ENCODE measurements at regions not wholly inside any gene's neighbourhood (a gene's known extent, or its start where the extent isn't known, plus 50 kb on each side); places are given as distances from the start of the nearest gene placed in this dataset.

DNA sequence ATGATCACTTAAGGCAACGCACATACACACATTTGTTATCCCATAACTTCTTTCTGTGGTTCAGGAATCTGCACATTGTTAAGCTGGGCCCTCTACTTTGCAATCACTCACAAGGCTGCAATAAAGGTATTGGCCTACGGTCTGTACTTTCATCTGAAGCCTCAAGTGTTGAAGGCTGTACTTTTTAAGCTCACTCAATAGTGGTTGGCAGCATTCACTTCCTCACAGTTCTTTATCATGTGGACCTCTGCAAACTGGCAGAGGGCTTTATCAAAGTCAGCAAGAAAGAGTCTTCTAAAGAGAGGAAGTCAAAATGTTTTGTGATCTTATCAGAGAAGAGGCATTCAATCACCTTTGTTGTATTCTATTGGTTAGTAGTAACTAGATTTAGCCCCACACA, 301.4 kb upstream of the EPHA5 start:
- Histone ChIP-seq H3K9ac (ENCODE audit: control insufficient read depth, extremely low read depth, insufficient read depth, low read length) (no peak overlapping the region), H3K9me1 (ENCODE audit: control insufficient read depth, extremely low read depth, insufficient read depth, low read length) (no peaks in the 10 kb centered on the region), H3K36me3 (ENCODE audit: control insufficient read depth in 2 of 2, extremely low read depth in 1 of 2, insufficient read depth in 2 of 2, low read length in 2 of 2) (no peaks in the 10 kb centered on the region), H3K4me3 (ENCODE audit: control insufficient read depth in 2 of 3, extremely low read depth in 1 of 3, insufficient read depth in 2 of 3, low read depth in 1 of 3, low read length in 3 of 3) (no peak overlapping the region), H3K27me3 (ENCODE audit: control insufficient read depth, extremely low read depth, insufficient read depth, low read length) (no peaks in the 10 kb centered on the region), H3K4me1 (ENCODE audit: control insufficient read depth, extremely low read depth, insufficient read depth, low read length) (no peaks in the 10 kb centered on the region), H2AFZ (ENCODE audit: control insufficient read depth, low read length) (no peak overlapping the region), H3K79me2 (ENCODE audit: control insufficient read depth, insufficient read depth, low read length) (no peaks in the 10 kb centered on the region), H3K4me2 (ENCODE audit: control insufficient read depth, extremely low read depth, insufficient read depth, low read depth, low read length) (no peak overlapping the region), H3K9me3 (ENCODE audit: control insufficient read depth, low read depth, low read length) (no peaks in the 10 kb centered on the region), H3K27ac (ENCODE audit: control insufficient read depth, insufficient read depth, low read length) (no peak overlapping the region), H4K20me1 (ENCODE audit: control insufficient read depth, extremely low read depth, insufficient read depth, low read length) (no peaks in the 10 kb centered on the region)
- FAIRE-seq (no peak), DNase-seq (ENCODE audit: low read depth, low spot score) (no peak)
- dilution Hi-C loops (cut with MboI; ENCODE audit: extremely low pct_ligation_motif_present, low sequenced_read_pairs), result no loop called here
- TF ChIP-seq CTCF (optimal IDR thresholded peaks at IDR 0.05 in 1 of 3, IDR thresholded peaks at IDR 0.05 in 1 of 3, conservative IDR thresholded peaks at IDR 0.05 in 1 of 3; ENCODE audit: extremely low read depth in 1 of 3, insufficient read depth in 2 of 3, low read length in 3 of 3) (no peak), EZH2 (IDR thresholded peaks at IDR 0.05; ENCODE audit: low read length) (no peak)

GRCh38 chr4:65968831-65969558, 298.7 kb upstream of the EPHA5 start:
- Histone ChIP-seq H3K4me2 (ENCODE audit: control insufficient read depth, extremely low read depth, insufficient read depth, low read depth, low read length) (no peak overlapping the region), H3K79me2 (ENCODE audit: control insufficient read depth, insufficient read depth, low read length) (no peaks in the 10 kb centered on the region), H3K4me3 (ENCODE audit: control insufficient read depth in 2 of 3, extremely low read depth in 1 of 3, insufficient read depth in 2 of 3, low read depth in 1 of 3, low read length in 3 of 3) (no peak overlapping the region), H3K27ac (ENCODE audit: control insufficient read depth, insufficient read depth, low read length) (no peak overlapping the region), H3K4me1 (ENCODE audit: control insufficient read depth, extremely low read depth, insufficient read depth, low read length) (no peaks in the 10 kb centered on the region), H2AFZ (ENCODE audit: control insufficient read depth, low read length) (no peak overlapping the region), H3K36me3 (ENCODE audit: control insufficient read depth in 2 of 2, extremely low read depth in 1 of 2, insufficient read depth in 2 of 2, low read length in 2 of 2) (no peaks in the 10 kb centered on the region), H3K9me1 (ENCODE audit: control insufficient read depth, extremely low read depth, insufficient read depth, low read length) (no peaks in the 10 kb centered on the region), H3K27me3 (ENCODE audit: control insufficient read depth, extremely low read depth, insufficient read depth, low read length) (no peaks in the 10 kb centered on the region), H4K20me1 (ENCODE audit: control insufficient read depth, extremely low read depth, insufficient read depth, low read length) (no peaks in the 10 kb centered on the region), H3K9ac (ENCODE audit: control insufficient read depth, extremely low read depth, insufficient read depth, low read length) (no peak overlapping the region), H3K9me3 (ENCODE audit: control insufficient read depth, low read depth, low read length) (no peaks in the 10 kb centered on the region)
- FAIRE-seq (no peak), DNase-seq (ENCODE audit: low read depth, low spot score) (no peak)
- dilution Hi-C loops (cut with MboI; ENCODE audit: extremely low pct_ligation_motif_present, low sequenced_read_pairs), result no loop called here
- TF ChIP-seq CTCF (optimal IDR thresholded peaks at IDR 0.05 in 1 of 3, IDR thresholded peaks at IDR 0.05 in 1 of 3, conservative IDR thresholded peaks at IDR 0.05 in 1 of 3; ENCODE audit: extremely low read depth in 1 of 3, insufficient read depth in 2 of 3, low read length in 3 of 3), result no peak
- no peak for TF ChIP-seq EZH2 (IDR thresholded peaks at IDR 0.05; ENCODE audit: low read length)

Data from keratinocyte (primary cell).